Common myeloid progenitor, CD34-positive (primary cell): ENCODE measurements at regions not wholly inside any gene's neighbourhood (a gene's known extent, or its start where the extent isn't known, plus 50 kb on each side); places are given as distances from the start of the nearest gene placed in this dataset.

Experiments used
- CTCF ChIA-PET: fragments of 350-600 bp; sonication (Branson Sonifier 250); formaldehyde crosslinking; loops from one replicate; lab custom pipeline; 2021; ENCODE audit warnings: antibody characterized with exemption; lab: Charles Lee
- POLR2A ChIA-PET: fragments of 350-600 bp; sonication (Branson Sonifier 250); formaldehyde crosslinking; loops from one replicate; lab custom pipeline; 2021; ENCODE audit warnings: antibody characterized with exemption; lab: Charles Lee
- DNase-seq, 3 donors: peaks; one replicate each; pipeline versions ENCODE4 v3.0.0 to v3.0.0-alpha.2; 2013
- H3K27ac ChIP-seq, 2 experiments: 1 replicate in 1 of 2; 2 replicates in 1 of 2; pipeline ENCODE4 v1.7.0; 2013; ENCODE audit warnings: inconsistent platforms in 2 of 2, low read length in 2 of 2, mild to moderate bottlenecking in 2 of 2, low read depth in 1 of 2, moderate library complexity in 1 of 2; ENCODE audit not compliant: severe bottlenecking in 2 of 2, insufficient read depth in 1 of 2, poor library complexity in 1 of 2
- H3K27me3 ChIP-seq, 5 experiments: replicated peaks in 2 of 5; 1 replicate in 3 of 5; 2 replicates in 2 of 5; pipeline versions ENCODE4 v1.6.1 to v1.7.0; 2013; ENCODE audit warnings: low read length in 4 of 5, mild to moderate bottlenecking in 2 of 5, moderate library complexity in 2 of 5, inconsistent platforms in 1 of 5; ENCODE audit not compliant: insufficient read depth in 5 of 5, control insufficient read depth in 4 of 5
- H3K36me3 ChIP-seq, 4 experiments: 1 replicate in 2 of 4; 2 replicates in 2 of 4; pipeline versions ENCODE4 v1.6.1 to v1.7.0; 2013; ENCODE audit warnings: low read length in 3 of 4, control low read depth in 1 of 4, mild to moderate bottlenecking in 1 of 4; ENCODE audit not compliant: control insufficient read depth in 4 of 4, insufficient read depth in 4 of 4
- H3K4me1 ChIP-seq, 4 experiments: 1 replicate in 3 of 4; 2 replicates in 1 of 4; pipeline versions ENCODE4 v1.6.1 to v1.7.1; 2013; ENCODE audit warnings: low read length in 3 of 4, mild to moderate bottlenecking in 3 of 4, control low read depth in 1 of 4, inconsistent platforms in 1 of 4, moderate library complexity in 1 of 4; ENCODE audit not compliant: control insufficient read depth in 4 of 4, insufficient read depth in 4 of 4; ENCODE audit errors: control extremely low read depth in 1 of 4
- H3K4me3 ChIP-seq, 7 experiments: 1 replicate in 4 of 7; 2 replicates in 3 of 7; pipeline versions ENCODE4 v1.5.1 to v1.7.0; 2013; ENCODE audit warnings: mild to moderate bottlenecking in 7 of 7, low read length in 6 of 7, moderate library complexity in 6 of 7, inconsistent platforms in 2 of 7, low read depth in 2 of 7, control low read depth in 1 of 7; ENCODE audit not compliant: insufficient read depth in 4 of 7, control insufficient read depth in 1 of 7; ENCODE audit errors: extremely low read depth in 1 of 7
- H3K9me3 ChIP-seq, 5 experiments: 1 replicate in 4 of 5; 2 replicates in 1 of 5; pipeline versions ENCODE4 v1.6.1 to v1.7.1; 2013; ENCODE audit warnings: low read length in 4 of 5, mild to moderate bottlenecking in 2 of 5, inconsistent platforms in 1 of 5, low read depth in 1 of 5, moderate library complexity in 1 of 5; ENCODE audit not compliant: control insufficient read depth in 4 of 5, insufficient read depth in 2 of 5; ENCODE audit errors: control extremely low read depth in 1 of 5
- WGBS: methylation state at CpG from one replicate; pipeline ENCODE4 v1.1.5; 2013; ENCODE audit not compliant: insufficient coverage; 5-methylcytosine and 5-hydroxymethylcytosine counted together

- POLR2A ChIA-PET: interaction anchor here (0.7 kb wide), 1 partner anchor 255 kb away, joined by 3 read pairs; no protein-coding TSS in a partner anchor
- Histone ChIP-seq H3K27me3 (no peaks in the 10 kb centered on the region), H3K27ac (no peak overlapping the region), H3K9me3 (no peaks in the 10 kb centered on the region), H3K36me3 (no peaks in the 10 kb centered on the region), H3K4me3 (no peak overlapping the region), H3K4me1 (no peaks in the 10 kb centered on the region)
- 88% methylated on average over 2 of the region's 2 CpGs for whole genome bisulfite sequencing
- CTCF ChIA-PET: no interaction called here
- DNase-seq: no peak
Measured at GRCh38 chr12:75738486-75738885, 227.1 kb upstream of the KRR1 start.

- no peak for DNase-seq
- Histone ChIP-seq H3K4me3 (no peak overlapping the region), H3K27me3 (no peaks in the 10 kb centered on the region), H3K4me1 (no peaks in the 10 kb centered on the region), H3K9me3 (no peaks in the 10 kb centered on the region), H3K27ac (no peak overlapping the region), H3K36me3 (no peaks in the 10 kb centered on the region)
- ChIA-PET POLR2A (no interaction called here), CTCF (no interaction called here)
- 100% methylated on average over 1 of the region's 1 CpG for WGBS
Measured at GRCh38 chr12:75735853-75736252, 224.4 kb upstream of the KRR1 start.

- H3K27ac ChIP-seq: no peak overlapping the region
- CTCF ChIA-PET: no interaction called here
- H3K9me3 ChIP-seq: no peaks in the 10 kb centered on the region
- no peaks in the 10 kb centered on the region for H3K36me3 ChIP-seq
- POLR2A ChIA-PET: no interaction called here
- no peak for DNase-seq
- H3K4me1 ChIP-seq: no peaks in the 10 kb centered on the region
- 100% methylated on average over 1 of the region's 1 CpG for WGBS
- no peak overlapping the region for H3K4me3 ChIP-seq
- no peaks in the 10 kb centered on the region for H3K27me3 ChIP-seq
Measured at GRCh38 chr12:75728826-75729225, 217.4 kb upstream of the KRR1 start.

GRCh38 chr12:75727577-75727976, 216.2 kb upstream of the KRR1 start:
- Histone ChIP-seq H3K36me3 (no peaks in the 10 kb centered on the region), H3K4me1 (peaks cover 0 to 6% (median 3%) of the 10 kb centered on the region in 4 experiments), H3K9me3 (no peaks in the 10 kb centered on the region), H3K4me3 (no peak overlapping the region), H3K27ac (no peak overlapping the region), H3K27me3 (no peaks in the 10 kb centered on the region)
- POLR2A ChIA-PET: no interaction called here
- 100% methylated on average over 1 of the region's 2 CpGs for WGBS
- DNase-seq: no peak
- CTCF ChIA-PET: interaction anchor here (1.1 kb wide), 1 partner anchor 300 kb away, joined by 3 read pairs; no protein-coding TSS in a partner anchor

GRCh38 chr12:75725521-75726111, 214.2 kb upstream of the KRR1 start:
- H3K27ac ChIP-seq: no peak overlapping the region
- H3K9me3 ChIP-seq: no peaks in the 10 kb centered on the region
- H3K36me3 ChIP-seq: no peaks in the 10 kb centered on the region
- H3K4me1 ChIP-seq: peaks cover 0 to 13% (median 6%) of the 10 kb centered on the region in 4 experiments
- CTCF ChIA-PET: no interaction called here
- POLR2A ChIA-PET: interaction anchor here (0.7 kb wide), 1 partner anchor 349 kb away, joined by 3 read pairs; no protein-coding TSS in a partner anchor
- H3K4me3 ChIP-seq: no peak overlapping the region
- peaks cover 0 to 2% (median 0%) of the 10 kb centered on the region in 5 experiments for H3K27me3 ChIP-seq
- 100% methylated on average over 2 of the region's 3 CpGs for whole genome bisulfite sequencing
- peak in 1 of 3 donors; percentile 4 for DNase-seq

GRCh38 chr12:75724928-75725312, 213.5 kb upstream of the KRR1 start:
- no peak overlapping the region for H3K4me3 ChIP-seq
- 83% methylated on average over 4 of the region's 5 CpGs for WGBS
- ChIA-PET CTCF (no interaction called here), POLR2A (interaction anchor here (0.7 kb wide), 1 partner anchor 350 kb away, joined by 3 read pairs; no protein-coding TSS in a partner anchor)
- no peaks in the 10 kb centered on the region for H3K9me3 ChIP-seq
- no peaks in the 10 kb centered on the region for H3K36me3 ChIP-seq
- H3K4me1 ChIP-seq: peaks cover 0 to 13% (median 6%) of the 10 kb centered on the region in 4 experiments
- DNase-seq: no peak
- H3K27me3 ChIP-seq: peaks cover 0 to 3% (median 0%) of the 10 kb centered on the region in 5 experiments
- H3K27ac ChIP-seq: no peak overlapping the region

- H3K4me3 ChIP-seq: no peak overlapping the region
- H3K27me3 ChIP-seq: peaks cover 0 to 3% (median 0%) of the 10 kb centered on the region in 5 experiments
- POLR2A ChIA-PET: no interaction called here
- H3K9me3 ChIP-seq: no peaks in the 10 kb centered on the region
- H3K4me1 ChIP-seq: peaks cover 0 to 13% (median 6%) of the 10 kb centered on the region in 4 experiments
- no peak overlapping the region for H3K27ac ChIP-seq
- CTCF ChIA-PET: no interaction called here
- WGBS: 73% methylated on average over 3 of the region's 11 CpGs
- DNase-seq: no peak
- no peaks in the 10 kb centered on the region for H3K36me3 ChIP-seq
Measured at GRCh38 chr12:75724307-75724927, 213.0 kb upstream of the KRR1 start.
